GM12891 (cell line): ENCODE measurements at regions not wholly inside any gene's neighbourhood (a gene's known extent, or its start where the extent isn't known, plus 50 kb on each side); places are given as distances from the start of the nearest gene placed in this dataset.

ENCODE experiments used
- PAX5 ChIP-seq: IDR thresholded peaks from 2 replicates; pipeline ENCODE4 v1.6.1; 2011; ENCODE audit warnings: low read length, moderate library complexity, mild to moderate bottlenecking; ENCODE audit not compliant: insufficient read depth, severe bottlenecking
- POLR2A ChIP-seq: IDR thresholded peaks from 2 replicates; pipeline ENCODE4 v1.6.1; 2011; ENCODE audit warnings: low read depth, low read length, control low read depth
- POLR2AphosphoS5 ChIP-seq: IDR thresholded peaks from 2 replicates; pipeline ENCODE4 v1.6.1; 2011; ENCODE audit warnings: low read depth, low read length, control low read depth

DNA sequence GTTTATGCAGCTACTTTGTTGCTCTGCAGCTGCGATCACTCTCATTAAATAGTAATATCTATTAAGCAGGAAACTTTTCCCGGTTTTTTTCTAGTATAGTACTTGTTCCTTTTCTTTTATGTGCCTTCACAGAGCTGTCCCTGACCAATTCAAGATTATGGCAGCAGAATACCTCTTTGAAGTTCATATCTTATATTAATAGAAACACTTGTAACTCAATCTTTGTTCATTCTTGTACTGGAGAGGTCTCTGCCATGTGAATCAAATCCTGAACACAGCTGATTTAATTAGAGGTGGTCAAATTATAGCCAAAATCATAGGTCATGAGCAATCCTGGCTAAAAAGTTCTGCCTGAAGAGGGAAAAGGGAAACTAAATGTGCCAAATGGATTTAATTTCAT lies 399.0 kb upstream of the ARHGEF26 start:
- TF ChIP-seq PAX5, result no peak
- TF ChIP-seq POLR2A, result no peak
- TF ChIP-seq POLR2AphosphoS5, result no peak
